Smooth muscle cell (in vitro differentiated cells): ENCODE measurements at regions not wholly inside any gene's neighbourhood (a gene's known extent, or its start where the extent isn't known, plus 50 kb on each side); places are given as distances from the start of the nearest gene placed in this dataset.
A peak's percentile ranks its signal among the peaks of the same experiment; 100 is the strongest.
"Not testable (repeated sequence)": the region's sequence is repeated elsewhere in the genome, so short reads cannot be mapped to it uniquely, and the experiment has no call there.

ENCODE experiments used
- DNase-seq: peaks from one replicate; lab custom pipeline; 2025; ENCODE audit not compliant: unreplicated experiment; lab: John Stamatoyannopoulos, UW
- H2AFZ ChIP-seq: fragments of 200-600 bp; sonication (generic); 2 replicates; pipeline ENCODE4 v1.6.0; 2016; ENCODE audit warnings: antibody characterized with exemption, low read depth, mild to moderate bottlenecking
- H3F3A ChIP-seq: fragments of 200-600 bp; sonication (generic); 2 replicates; pipeline ENCODE4 v1.6.0; 2017; ENCODE audit warnings: antibody characterized with exemption, low read depth
- H3K27ac ChIP-seq: fragments of 200-600 bp; sonication (generic); 2 replicates; pipeline ENCODE4 v1.5.1; 2016; ENCODE audit warnings: low read depth, mild to moderate bottlenecking
- H3K27me3 ChIP-seq: fragments of 200-600 bp; sonication (generic); 2 replicates; pipeline ENCODE4 v1.6.1; 2016; ENCODE audit warnings: low read depth, mild to moderate bottlenecking
- H3K36me3 ChIP-seq: fragments of 200-600 bp; sonication (generic); 2 replicates; pipeline ENCODE4 v1.5.1; 2016; ENCODE audit warnings: low read depth
- H3K4me1 ChIP-seq: fragments of 200-600 bp; sonication (generic); 2 replicates; pipeline ENCODE4 v1.5.1; 2016; ENCODE audit warnings: low read depth
- H3K4me2 ChIP-seq: fragments of 200-600 bp; sonication (generic); 2 replicates; pipeline ENCODE4 v1.6.0; 2016; ENCODE audit warnings: mild to moderate bottlenecking
- H3K4me3 ChIP-seq: fragments of 200-600 bp; sonication (generic); 2 replicates; pipeline ENCODE4 v1.5.1; 2016; ENCODE audit warnings: mild to moderate bottlenecking
- H3K79me2 ChIP-seq: fragments of 200-600 bp; sonication (generic); 2 replicates; pipeline ENCODE4 v1.6.0; 2016; ENCODE audit warnings: low read depth, mild to moderate bottlenecking
- H3K9ac ChIP-seq: fragments of 200-600 bp; sonication (generic); 2 replicates; pipeline ENCODE4 v1.6.0; 2016; ENCODE audit warnings: low read depth
- H3K9me3 ChIP-seq: fragments of 200-600 bp; sonication (generic); replicated peaks from 2 replicates; pipeline ENCODE4 v1.5.1; 2016; ENCODE audit warnings: low read depth
- H4K20me1 ChIP-seq: fragments of 200-600 bp; sonication (generic); 2 replicates; pipeline ENCODE4 v1.6.0; 2016; ENCODE audit warnings: low read depth
- CTCF ChIP-seq: fragments of 200-600 bp; sonication (generic); IDR thresholded peaks from 2 replicates; pipeline ENCODE4 v1.5.1; 2017; ENCODE audit warnings: borderline replicate concordance, mild to moderate bottlenecking, antibody characterized with exemption; ENCODE audit not compliant: insufficient read depth, poor library complexity, severe bottlenecking
- WGBS: methylation state at CpG from one replicate; pipeline ENCODE4 v1.1.7; 2016; ENCODE audit warnings: low lambda C conversion rate; 5-methylcytosine and 5-hydroxymethylcytosine counted together

- H3K4me3 ChIP-seq: no peak overlapping the region
- H3K9me3 ChIP-seq: no peaks in the 10 kb centered on the region
- peak; percentile 11 for DNase-seq
- H3K4me2 ChIP-seq: peak overlapping the region; percentile 1
- H3K4me1 ChIP-seq: no peaks in the 10 kb centered on the region
- no peak for TF ChIP-seq CTCF
- H3F3A ChIP-seq: peaks cover 8% of the 10 kb centered on the region
- H3K79me2 ChIP-seq: no peaks in the 10 kb centered on the region
- H3K36me3 ChIP-seq: no peaks in the 10 kb centered on the region
- peak overlapping the region; percentile 40 for H3K27ac ChIP-seq
- no peak overlapping the region for H2AFZ ChIP-seq
- H4K20me1 ChIP-seq: no peaks in the 10 kb centered on the region
- no peak overlapping the region for H3K9ac ChIP-seq
- 2% methylated on average over 2 of the region's 2 CpGs for WGBS
- peaks cover 37% of the 10 kb centered on the region for H3K27me3 ChIP-seq
Observed at GRCh38 chr1:70504821-70505193, 93.7 kb downstream of the CTH start.

GRCh38 chr1:70507991-70508390 lies 96.9 kb downstream of the CTH start:
- H3K27ac ChIP-seq, H3K4me1 ChIP-seq: not testable (repeated sequence)

GRCh38 chr1:70509996-70510876 lies 99.2 kb downstream of the CTH start:
- H3K27me3 ChIP-seq: peaks cover 22% of the 10 kb centered on the region
- no peak overlapping the region for H3K27ac ChIP-seq
- no peaks in the 10 kb centered on the region for H3K36me3 ChIP-seq
- no peaks in the 10 kb centered on the region for H3F3A ChIP-seq
- H4K20me1 ChIP-seq: no peaks in the 10 kb centered on the region
- H3K79me2 ChIP-seq: no peaks in the 10 kb centered on the region
- H2AFZ ChIP-seq: no peak overlapping the region
- no peaks in the 10 kb centered on the region for H3K4me1 ChIP-seq
- no peak overlapping the region for H3K9ac ChIP-seq
- no peak overlapping the region for H3K4me3 ChIP-seq
- TF ChIP-seq CTCF: peak; percentile 80
- WGBS: 71% methylated on average over 19 of the region's 19 CpGs
- no peaks in the 10 kb centered on the region for H3K9me3 ChIP-seq
- no peak for DNase-seq
- H3K4me2 ChIP-seq: no peak overlapping the region

More at GRCh38 chr1:70507991-70508390, 96.9 kb downstream of the CTH start:
- H3K36me3 ChIP-seq, H3K4me3 ChIP-seq, H3K9ac ChIP-seq, H4K20me1 ChIP-seq, H3F3A ChIP-seq, DNase-seq, H3K79me2 ChIP-seq, H3K9me3 ChIP-seq, H3K4me2 ChIP-seq, H2AFZ ChIP-seq: not testable (repeated sequence)
- WGBS: 88% methylated on average over 3 of the region's 3 CpGs
- H3K27me3 ChIP-seq: peaks cover 23% of the 10 kb centered on the region

- no peaks in the 10 kb centered on the region for H3K9me3 ChIP-seq
- no peaks in the 10 kb centered on the region for H3F3A ChIP-seq
- no peak overlapping the region for H3K27ac ChIP-seq
- no peak overlapping the region for H3K4me3 ChIP-seq
- no peak for DNase-seq
- no peaks in the 10 kb centered on the region for H4K20me1 ChIP-seq
- H3K79me2 ChIP-seq: no peaks in the 10 kb centered on the region
- 83% methylated on average over 2 of the region's 2 CpGs for WGBS
- no peaks in the 10 kb centered on the region for H3K4me1 ChIP-seq
- H3K27me3 ChIP-seq: no peaks in the 10 kb centered on the region
- no peak overlapping the region for H2AFZ ChIP-seq
- no peak for TF ChIP-seq CTCF
- no peaks in the 10 kb centered on the region for H3K36me3 ChIP-seq
- no peak overlapping the region for H3K4me2 ChIP-seq
- no peak overlapping the region for H3K9ac ChIP-seq
Observed at GRCh38 chr1:70517444-70517843, 106.4 kb downstream of the CTH start.
